HG03135 (cell line): ENCODE measurements at regions not wholly inside any gene's neighbourhood (a gene's known extent, or its start where the extent isn't known, plus 50 kb on each side); places are given as distances from the start of the nearest gene placed in this dataset.
"Not testable (repeated sequence)": the region's sequence is repeated elsewhere in the genome, so short reads cannot be mapped to it uniquely, and the experiment has no call there.

Experiments
- ATAC-seq: cut with Tn5 transposase; IDR thresholded peaks from one replicate; pipeline ENCODE4 v1.9.1; 2021; ENCODE audit warnings: mild to moderate bottlenecking, moderate library complexity; ENCODE audit not compliant: unreplicated experiment

- no peak for ATAC-seq
These were observed 75.7 kb upstream of the JARID2 start for GRCh38 chr6:15170126-15170525.

- ATAC-seq, result no peak
These were observed 74.8 kb upstream of the JARID2 start for GRCh38 chr6:15171026-15171425.

GRCh38 chr6:15176816-15177370, 69.0 kb upstream of the JARID2 start:
- no peak for ATAC-seq

GRCh38 chr6:15183979-15184378, 61.9 kb upstream of the JARID2 start:
- no peak for ATAC-seq

DNA sequence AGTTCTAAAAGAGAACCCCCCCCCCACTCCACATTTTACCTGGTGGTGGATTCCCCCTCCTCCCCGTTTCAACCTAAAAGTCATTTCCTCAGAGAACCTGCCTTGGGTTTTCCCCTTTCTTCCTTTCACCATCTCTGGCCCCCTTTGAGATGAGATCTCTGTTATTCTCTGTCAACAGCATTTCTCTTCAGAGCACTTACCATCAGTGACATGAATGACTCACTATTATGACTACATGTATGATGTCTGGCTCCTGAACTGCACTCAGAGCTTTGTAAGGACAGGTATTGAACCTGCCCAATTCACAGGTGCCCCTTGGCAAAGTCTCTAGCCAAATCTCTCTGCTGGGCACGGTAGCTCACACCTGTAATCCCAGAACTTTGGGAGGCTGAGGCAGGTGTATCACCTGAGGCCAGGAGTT, 61.4 kb upstream of the JARID2 start:
- ATAC-seq, result no peak

GRCh38 chr6:15185111-15185510, 60.8 kb upstream of the JARID2 start:
- ATAC-seq, result not testable (repeated sequence)

GRCh38 chr6:15193451-15193850, 52.4 kb upstream of the JARID2 start:
- not testable (repeated sequence) for ATAC-seq

GRCh38 chr6:15194453-15194852, 51.4 kb upstream of the JARID2 start:
- ATAC-seq, result no peak
